ENCODE measurements at regions not wholly inside any gene's neighbourhood (a gene's known extent, or its start where the extent isn't known, plus 50 kb on each side); places are given as distances from the start of the nearest gene placed in this dataset.

DNA sequence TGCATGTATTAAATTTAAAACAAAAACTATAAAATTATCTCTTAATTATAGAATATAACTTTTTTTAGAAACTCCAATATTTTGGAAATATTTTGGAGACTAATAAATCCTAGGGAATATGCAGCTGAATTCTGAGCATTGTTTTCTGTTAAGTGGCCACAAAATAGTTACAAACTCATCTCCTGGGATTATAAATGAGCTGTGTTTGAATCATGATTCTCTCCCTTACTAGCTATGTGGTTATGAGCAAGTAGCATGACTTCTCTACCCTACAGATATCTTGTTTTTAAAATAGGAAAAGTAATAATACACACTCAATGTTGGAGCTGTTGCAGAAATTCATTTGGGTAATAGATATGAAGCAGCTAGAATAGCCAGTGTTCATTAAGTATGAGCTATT lies 137.9 kb upstream of the ITGA4 start:
- no peak for ATAC-seq

DNA sequence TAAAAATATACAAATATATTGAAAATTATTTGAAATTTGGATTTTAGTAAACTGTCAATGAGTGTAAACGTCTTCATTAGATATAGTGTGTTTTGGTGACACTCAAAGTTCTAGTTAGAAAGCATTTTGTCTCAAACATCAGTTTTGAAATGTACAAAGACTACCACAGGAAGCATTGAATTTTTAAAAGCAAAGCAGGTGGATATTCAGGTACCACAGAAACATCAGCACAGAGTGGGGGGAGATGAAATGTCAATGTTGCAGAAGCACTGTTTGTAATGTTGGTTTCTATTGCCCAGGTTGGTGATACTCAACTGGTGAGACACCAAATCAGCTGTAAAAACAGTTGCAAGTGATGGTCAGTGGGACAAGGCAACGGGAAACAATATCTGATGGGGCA lies 136.5 kb upstream of the ITGA4 start:
- TF ChIP-seq, protein P1, sequence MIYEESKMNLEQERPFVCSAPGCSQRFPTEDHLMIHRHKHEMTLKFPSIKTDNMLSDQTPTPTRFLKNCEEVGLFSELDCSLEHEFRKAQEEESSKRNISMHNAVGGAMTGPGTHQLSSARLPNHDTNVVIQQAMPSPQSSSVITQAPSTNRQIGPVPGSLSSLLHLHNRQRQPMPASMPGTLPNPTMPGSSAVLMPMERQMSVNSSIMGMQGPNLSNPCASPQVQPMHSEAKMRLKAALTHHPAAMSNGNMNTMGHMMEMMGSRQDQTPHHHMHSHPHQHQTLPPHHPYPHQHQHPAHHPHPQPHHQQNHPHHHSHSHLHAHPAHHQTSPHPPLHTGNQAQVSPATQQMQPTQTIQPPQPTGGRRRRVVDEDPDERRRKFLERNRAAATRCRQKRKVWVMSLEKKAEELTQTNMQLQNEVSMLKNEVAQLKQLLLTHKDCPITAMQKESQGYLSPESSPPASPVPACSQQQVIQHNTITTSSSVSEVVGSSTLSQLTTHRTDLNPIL (CRISPR knock-in tag; IDR thresholded peaks at IDR 0.05; ENCODE audit: low read depth): no peak
- TF ChIP-seq TCF4 (CRISPR knock-in tag; IDR thresholded peaks at IDR 0.05; ENCODE audit: borderline replicate concordance) (no peak), OSR1 (CRISPR knock-in tag; IDR thresholded peaks at IDR 0.05) (no peak), ZFP3 (CRISPR knock-in tag; IDR thresholded peaks at IDR 0.05) (no peak), GLIS3 (CRISPR knock-in tag; IDR thresholded peaks at IDR 0.05) (no peak), ISL1 (CRISPR knock-in tag; IDR thresholded peaks at IDR 0.05) (no peak), ARNTL (CRISPR knock-in tag; IDR thresholded peaks at IDR 0.05; ENCODE audit: borderline replicate concordance, low read depth) (no peak), TOX (CRISPR knock-in tag; IDR thresholded peaks at IDR 0.05; ENCODE audit: borderline replicate concordance) (no peak), SNAI2 (CRISPR knock-in tag; IDR thresholded peaks at IDR 0.05) (no peak), CSDC2 (CRISPR knock-in tag; IDR thresholded peaks at IDR 0.05) (no peak), BACH2 (CRISPR knock-in tag; IDR thresholded peaks at IDR 0.05; ENCODE audit: borderline replicate concordance) (no peak), ZNF8 (CRISPR knock-in tag; IDR thresholded peaks at IDR 0.05) (no peak), ZNF70 (CRISPR knock-in tag; IDR thresholded peaks at IDR 0.05) (no peak), ZC3H10 (CRISPR knock-in tag; IDR thresholded peaks at IDR 0.05) (no peak), ESRRG (CRISPR knock-in tag; IDR thresholded peaks at IDR 0.05) (no peak)
- TF ChIP-seq, protein P2, sequence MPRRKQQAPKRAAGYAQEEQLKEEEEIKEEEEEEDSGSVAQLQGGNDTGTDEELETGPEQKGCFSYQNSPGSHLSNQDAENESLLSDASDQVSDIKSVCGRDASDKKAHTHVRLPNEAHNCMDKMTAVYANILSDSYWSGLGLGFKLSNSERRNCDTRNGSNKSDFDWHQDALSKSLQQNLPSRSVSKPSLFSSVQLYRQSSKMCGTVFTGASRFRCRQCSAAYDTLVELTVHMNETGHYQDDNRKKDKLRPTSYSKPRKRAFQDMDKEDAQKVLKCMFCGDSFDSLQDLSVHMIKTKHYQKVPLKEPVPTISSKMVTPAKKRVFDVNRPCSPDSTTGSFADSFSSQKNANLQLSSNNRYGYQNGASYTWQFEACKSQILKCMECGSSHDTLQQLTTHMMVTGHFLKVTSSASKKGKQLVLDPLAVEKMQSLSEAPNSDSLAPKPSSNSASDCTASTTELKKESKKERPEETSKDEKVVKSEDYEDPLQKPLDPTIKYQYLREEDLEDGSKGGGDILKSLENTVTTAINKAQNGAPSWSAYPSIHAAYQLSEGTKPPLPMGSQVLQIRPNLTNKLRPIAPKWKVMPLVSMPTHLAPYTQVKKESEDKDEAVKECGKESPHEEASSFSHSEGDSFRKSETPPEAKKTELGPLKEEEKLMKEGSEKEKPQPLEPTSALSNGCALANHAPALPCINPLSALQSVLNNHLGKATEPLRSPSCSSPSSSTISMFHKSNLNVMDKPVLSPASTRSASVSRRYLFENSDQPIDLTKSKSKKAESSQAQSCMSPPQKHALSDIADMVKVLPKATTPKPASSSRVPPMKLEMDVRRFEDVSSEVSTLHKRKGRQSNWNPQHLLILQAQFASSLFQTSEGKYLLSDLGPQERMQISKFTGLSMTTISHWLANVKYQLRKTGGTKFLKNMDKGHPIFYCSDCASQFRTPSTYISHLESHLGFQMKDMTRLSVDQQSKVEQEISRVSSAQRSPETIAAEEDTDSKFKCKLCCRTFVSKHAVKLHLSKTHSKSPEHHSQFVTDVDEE (CRISPR knock-in tag; IDR thresholded peaks at IDR 0.05): no peak
- TF ChIP-seq, protein P3, sequence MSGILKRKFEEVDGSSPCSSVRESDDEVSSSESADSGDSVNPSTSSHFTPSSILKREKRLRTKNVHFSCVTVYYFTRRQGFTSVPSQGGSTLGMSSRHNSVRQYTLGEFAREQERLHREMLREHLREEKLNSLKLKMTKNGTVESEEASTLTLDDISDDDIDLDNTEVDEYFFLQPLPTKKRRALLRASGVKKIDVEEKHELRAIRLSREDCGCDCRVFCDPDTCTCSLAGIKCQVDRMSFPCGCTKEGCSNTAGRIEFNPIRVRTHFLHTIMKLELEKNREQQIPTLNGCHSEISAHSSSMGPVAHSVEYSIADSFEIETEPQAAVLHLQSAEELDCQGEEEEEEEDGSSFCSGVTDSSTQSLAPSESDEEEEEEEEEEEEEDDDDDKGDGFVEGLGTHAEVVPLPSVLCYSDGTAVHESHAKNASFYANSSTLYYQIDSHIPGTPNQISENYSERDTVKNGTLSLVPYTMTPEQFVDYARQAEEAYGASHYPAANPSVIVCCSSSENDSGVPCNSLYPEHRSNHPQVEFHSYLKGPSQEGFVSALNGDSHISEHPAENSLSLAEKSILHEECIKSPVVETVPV (CRISPR knock-in tag; IDR thresholded peaks at IDR 0.05): no peak
- no peak for ATAC-seq

More for the DNA sequence above, 137.9 kb upstream of the ITGA4 start:
- TF ChIP-seq ZNF8 (CRISPR knock-in tag; IDR thresholded peaks at IDR 0.05) (no peak), ARNTL (CRISPR knock-in tag; IDR thresholded peaks at IDR 0.05; ENCODE audit: borderline replicate concordance, low read depth) (no peak), ESRRG (CRISPR knock-in tag; IDR thresholded peaks at IDR 0.05) (no peak), TOX (CRISPR knock-in tag; IDR thresholded peaks at IDR 0.05; ENCODE audit: borderline replicate concordance) (no peak), ZNF70 (CRISPR knock-in tag; IDR thresholded peaks at IDR 0.05) (no peak), BACH2 (CRISPR knock-in tag; IDR thresholded peaks at IDR 0.05; ENCODE audit: borderline replicate concordance) (no peak), ZFP30 (CRISPR knock-in tag; IDR thresholded peaks at IDR 0.05) (no peak), CSDC2 (CRISPR knock-in tag; IDR thresholded peaks at IDR 0.05) (no peak), PPARA (CRISPR knock-in tag; IDR thresholded peaks at IDR 0.05; ENCODE audit: borderline replicate concordance) (no peak), ZNF565 (CRISPR knock-in tag; conservative IDR thresholded peaks at IDR 0.05; ENCODE audit: low read depth) (no peak), TCF4 (CRISPR knock-in tag; IDR thresholded peaks at IDR 0.05; ENCODE audit: borderline replicate concordance) (no peak)
- TF ChIP-seq, protein P4, sequence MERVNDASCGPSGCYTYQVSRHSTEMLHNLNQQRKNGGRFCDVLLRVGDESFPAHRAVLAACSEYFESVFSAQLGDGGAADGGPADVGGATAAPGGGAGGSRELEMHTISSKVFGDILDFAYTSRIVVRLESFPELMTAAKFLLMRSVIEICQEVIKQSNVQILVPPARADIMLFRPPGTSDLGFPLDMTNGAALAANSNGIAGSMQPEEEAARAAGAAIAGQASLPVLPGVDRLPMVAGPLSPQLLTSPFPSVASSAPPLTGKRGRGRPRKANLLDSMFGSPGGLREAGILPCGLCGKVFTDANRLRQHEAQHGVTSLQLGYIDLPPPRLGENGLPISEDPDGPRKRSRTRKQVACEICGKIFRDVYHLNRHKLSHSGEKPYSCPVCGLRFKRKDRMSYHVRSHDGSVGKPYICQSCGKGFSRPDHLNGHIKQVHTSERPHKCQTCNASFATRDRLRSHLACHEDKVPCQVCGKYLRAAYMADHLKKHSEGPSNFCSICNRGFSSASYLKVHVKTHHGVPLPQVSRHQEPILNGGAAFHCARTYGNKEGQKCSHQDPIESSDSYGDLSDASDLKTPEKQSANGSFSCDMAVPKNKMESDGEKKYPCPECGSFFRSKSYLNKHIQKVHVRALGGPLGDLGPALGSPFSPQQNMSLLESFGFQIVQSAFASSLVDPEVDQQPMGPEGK (CRISPR knock-in tag; IDR thresholded peaks at IDR 0.05; ENCODE audit: borderline replicate concordance): no peak
- TF ChIP-seq, protein P3 (CRISPR knock-in tag; IDR thresholded peaks at IDR 0.05): no peak
- TF ChIP-seq, protein P1 (CRISPR knock-in tag; IDR thresholded peaks at IDR 0.05; ENCODE audit: low read depth): no peak

Measured in SK-N-SH treated with all-trans-retinoic acid at 6 μM for 48 hours (cell line).